ENCODE measurements at regions not wholly inside any gene's neighbourhood (a gene's known extent, or its start where the extent isn't known, plus 50 kb on each side); places are given as distances from the start of the nearest gene placed in this dataset.

DNA sequence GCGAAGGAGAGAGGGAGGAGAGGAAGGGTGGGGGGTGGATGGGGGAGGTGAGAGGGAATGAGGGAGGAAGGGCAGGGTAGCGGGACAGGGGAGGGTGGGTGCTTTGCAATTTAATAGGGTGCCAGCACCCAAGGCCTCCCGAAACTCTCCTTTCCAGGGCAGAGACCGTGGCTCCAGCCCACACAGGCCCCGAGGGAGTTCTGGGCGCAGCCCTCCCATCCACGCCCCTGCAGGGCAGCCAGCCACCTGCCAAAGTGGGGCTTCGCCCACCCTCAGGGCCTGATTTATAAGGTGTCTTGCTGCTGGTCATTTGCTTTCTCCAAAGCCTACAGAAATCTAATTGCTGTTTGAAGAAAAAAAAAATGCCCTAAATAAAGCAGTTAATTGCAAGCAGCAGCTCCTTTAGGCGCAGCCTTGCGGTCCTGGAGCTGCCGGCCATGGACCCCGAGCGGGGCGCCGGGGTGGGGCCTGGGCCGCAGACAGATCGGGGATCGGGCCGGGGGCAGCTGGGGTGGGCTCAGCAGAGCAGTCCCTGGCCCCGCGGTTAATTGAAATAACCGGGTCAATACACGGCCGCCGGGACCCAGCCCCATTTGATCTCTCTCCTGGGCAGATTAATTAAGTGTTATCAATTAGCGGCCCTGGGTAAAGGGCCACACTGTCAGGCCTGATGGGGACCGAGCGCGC is 106.0 kb upstream of the NKX1-1 start:
- TF ChIP-seq, protein P1, sequence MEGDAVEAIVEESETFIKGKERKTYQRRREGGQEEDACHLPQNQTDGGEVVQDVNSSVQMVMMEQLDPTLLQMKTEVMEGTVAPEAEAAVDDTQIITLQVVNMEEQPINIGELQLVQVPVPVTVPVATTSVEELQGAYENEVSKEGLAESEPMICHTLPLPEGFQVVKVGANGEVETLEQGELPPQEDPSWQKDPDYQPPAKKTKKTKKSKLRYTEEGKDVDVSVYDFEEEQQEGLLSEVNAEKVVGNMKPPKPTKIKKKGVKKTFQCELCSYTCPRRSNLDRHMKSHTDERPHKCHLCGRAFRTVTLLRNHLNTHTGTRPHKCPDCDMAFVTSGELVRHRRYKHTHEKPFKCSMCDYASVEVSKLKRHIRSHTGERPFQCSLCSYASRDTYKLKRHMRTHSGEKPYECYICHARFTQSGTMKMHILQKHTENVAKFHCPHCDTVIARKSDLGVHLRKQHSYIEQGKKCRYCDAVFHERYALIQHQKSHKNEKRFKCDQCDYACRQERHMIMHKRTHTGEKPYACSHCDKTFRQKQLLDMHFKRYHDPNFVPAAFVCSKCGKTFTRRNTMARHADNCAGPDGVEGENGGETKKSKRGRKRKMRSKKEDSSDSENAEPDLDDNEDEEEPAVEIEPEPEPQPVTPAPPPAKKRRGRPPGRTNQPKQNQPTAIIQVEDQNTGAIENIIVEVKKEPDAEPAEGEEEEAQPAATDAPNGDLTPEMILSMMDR (IDR thresholded peaks at IDR 0.05; ENCODE audit: insufficient read depth, low read length, poor library complexity, severe bottlenecking) = no peak
- no peak for TF ChIP-seq EZH2phosphoT487 (conservative IDR thresholded peaks at IDR 0.05; ENCODE audit: low read length)
